Muscle layer of colon (tissue), 2 donors: ENCODE measurements at regions not wholly inside any gene's neighbourhood (a gene's known extent, or its start where the extent isn't known, plus 50 kb on each side); places are given as distances from the start of the nearest gene placed in this dataset.
"Not testable (repeated sequence)": the region's sequence is repeated elsewhere in the genome, so short reads cannot be mapped to it uniquely, and the experiment has no call there.

Source experiments
- H3K27ac ChIP-seq: one replicate; pipeline ENCODE4 v1.7.0; 2013; ENCODE audit warnings: low read depth, mild to moderate bottlenecking, low read length, moderate library complexity
- H3K27me3 ChIP-seq, 2 donors: one replicate each; pipeline ENCODE4 v1.7.0; 2013; ENCODE audit warnings: low read length in 2 of 2, mild to moderate bottlenecking in 2 of 2; ENCODE audit not compliant: insufficient read depth in 2 of 2, control insufficient read depth in 1 of 2
- H3K36me3 ChIP-seq: one replicate; pipeline ENCODE4 v1.7.0; 2013; ENCODE audit warnings: mild to moderate bottlenecking, low read length; ENCODE audit not compliant: insufficient read depth
- H3K4me1 ChIP-seq: one replicate; pipeline ENCODE4 v1.7.0; 2013; ENCODE audit warnings: mild to moderate bottlenecking, low read length; ENCODE audit not compliant: insufficient read depth
- H3K4me3 ChIP-seq, 2 donors: one replicate each; pipeline ENCODE4 v1.7.0; 2013; ENCODE audit warnings: low read length in 2 of 2, low read depth in 1 of 2, mild to moderate bottlenecking in 1 of 2, moderate library complexity in 1 of 2
- H3K9ac ChIP-seq: one replicate; pipeline ENCODE4 v1.7.0; 2013; ENCODE audit warnings: low read length
- H3K9me3 ChIP-seq: one replicate; pipeline ENCODE4 v1.7.0; 2013; ENCODE audit warnings: mild to moderate bottlenecking, low read length
- donor health status: abdominal sarcoma.
- donor health status: Adenocarcinoma of cecum.

DNA sequence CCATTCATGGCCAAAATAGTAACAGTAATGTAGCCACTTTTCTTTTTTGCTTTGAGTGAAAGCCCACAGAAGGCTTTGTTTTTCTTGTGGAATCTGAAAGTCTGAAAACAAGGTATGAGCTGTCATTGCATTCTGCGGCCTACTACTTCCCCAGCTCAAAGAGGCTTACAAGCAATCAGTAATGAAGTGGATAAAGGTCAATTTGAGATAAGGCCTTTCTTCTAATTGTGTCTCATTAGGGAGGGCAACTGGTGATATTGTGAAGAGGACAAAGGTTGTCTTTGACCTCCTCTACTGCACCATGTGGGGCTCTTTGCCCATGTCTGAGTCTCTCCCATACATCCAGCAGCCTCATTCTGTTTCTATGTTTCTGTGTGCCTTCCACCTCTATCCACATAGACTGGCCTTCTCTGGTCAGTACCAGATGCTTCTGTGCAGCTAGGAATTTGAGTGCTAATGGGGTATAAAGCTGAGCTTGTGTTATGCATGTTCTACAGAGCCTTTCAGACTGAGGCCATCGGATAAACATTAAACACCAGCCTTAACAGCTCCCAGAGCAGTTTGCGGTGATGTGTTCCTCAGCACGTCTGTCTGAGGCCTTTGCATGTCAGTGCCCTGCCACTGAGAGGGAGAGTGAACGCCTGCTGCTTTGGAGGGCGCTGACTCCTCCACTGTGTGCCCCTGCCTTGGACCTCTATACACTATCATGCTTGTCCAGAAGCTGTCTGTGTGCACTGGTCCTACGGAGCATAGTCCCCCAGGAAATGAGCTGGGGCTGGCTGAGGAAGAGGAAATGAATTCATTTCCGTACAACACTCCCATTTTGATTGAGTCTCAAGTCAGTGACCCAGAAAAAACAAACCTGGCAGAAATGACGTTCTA, 80.2 kb downstream of the SH2D1A start:
- Histone ChIP-seq H3K27ac (no peak overlapping the region), H3K4me1 (no peaks in the 10 kb centered on the region), H3K4me3 (no peak overlapping the region), H3K9ac (no peak overlapping the region), H3K9me3 (no peaks in the 10 kb centered on the region), H3K27me3 (no peaks in the 10 kb centered on the region), H3K36me3 (no peaks in the 10 kb centered on the region)

DNA sequence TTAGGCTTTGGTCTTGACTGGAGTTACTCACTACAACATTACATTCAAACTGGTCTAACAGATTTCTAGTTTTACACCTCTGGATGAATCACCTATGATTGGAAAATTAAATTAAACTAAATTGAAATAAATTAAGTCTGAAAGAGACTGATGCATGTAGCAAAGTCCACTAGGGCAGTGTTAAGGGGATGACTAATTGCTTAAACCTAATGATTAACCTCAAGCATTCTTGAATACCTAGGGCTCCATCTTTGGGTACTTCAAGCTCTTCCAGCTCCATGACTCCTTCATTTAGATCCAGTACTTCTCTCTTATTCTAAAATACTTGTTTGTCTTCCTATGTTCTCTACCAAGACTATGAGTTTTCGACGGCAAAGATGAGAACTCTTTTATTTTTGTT, 86.8 kb downstream of the SH2D1A start:
- no peak overlapping the region for H3K27ac ChIP-seq

DNA sequence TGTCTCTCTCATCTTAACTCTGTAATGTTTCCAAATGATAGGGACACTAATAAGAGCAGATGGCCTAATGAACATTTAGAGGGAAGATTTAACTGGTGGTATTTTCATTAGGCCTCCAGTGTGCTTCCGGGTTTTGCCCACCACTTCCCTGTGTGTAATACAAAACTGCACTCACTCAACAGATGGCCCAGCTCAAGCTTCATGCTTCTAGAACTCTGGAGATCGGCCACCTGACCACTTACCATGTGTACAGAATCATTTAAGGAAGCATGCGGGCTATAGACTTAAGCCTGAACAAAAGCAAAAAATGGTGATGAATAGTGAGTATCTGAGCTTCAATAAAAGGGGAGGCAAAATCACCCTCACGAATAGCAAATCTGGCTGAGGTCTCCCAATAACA, 89.3 kb downstream of the SH2D1A start:
- H3K36me3 ChIP-seq: no peaks in the 10 kb centered on the region
- no peaks in the 10 kb centered on the region for H3K27me3 ChIP-seq
- no peak overlapping the region for H3K9ac ChIP-seq
- H3K4me1 ChIP-seq: no peaks in the 10 kb centered on the region
- no peaks in the 10 kb centered on the region for H3K9me3 ChIP-seq
- no peak overlapping the region for H3K27ac ChIP-seq
- H3K4me3 ChIP-seq: no peak overlapping the region

More for the DNA sequence above, 86.8 kb downstream of the SH2D1A start:
- H3K9ac ChIP-seq: no peak overlapping the region
- H3K27me3 ChIP-seq: no peaks in the 10 kb centered on the region
- no peaks in the 10 kb centered on the region for H3K36me3 ChIP-seq
- no peaks in the 10 kb centered on the region for H3K4me1 ChIP-seq
- H3K4me3 ChIP-seq: no peak overlapping the region
- no peaks in the 10 kb centered on the region for H3K9me3 ChIP-seq

DNA sequence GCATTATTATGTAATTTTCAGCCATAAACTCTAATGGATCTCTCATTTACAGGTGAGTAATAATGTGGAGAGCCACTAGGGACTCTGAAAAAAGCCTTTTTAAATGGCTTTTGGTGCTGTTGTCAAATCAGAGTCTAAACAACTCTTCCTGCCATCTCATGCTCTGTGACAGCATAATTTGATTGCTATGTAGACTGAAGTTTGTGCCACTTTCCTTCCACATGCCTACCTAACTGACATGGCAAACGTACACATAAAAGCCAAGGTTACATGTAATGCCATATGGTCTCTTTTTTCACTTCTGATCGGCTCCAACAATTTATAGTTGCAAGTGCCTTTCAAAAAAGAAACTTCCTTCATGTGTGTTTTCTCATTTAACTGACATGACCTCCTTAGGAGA, 94.3 kb downstream of the SH2D1A start:
- no peaks in the 10 kb centered on the region for H3K9me3 ChIP-seq
- no peak overlapping the region for H3K27ac ChIP-seq
- no peaks in the 10 kb centered on the region for H3K27me3 ChIP-seq
- H3K4me3 ChIP-seq: no peak overlapping the region
- H3K4me1 ChIP-seq: no peaks in the 10 kb centered on the region
- H3K36me3 ChIP-seq: no peaks in the 10 kb centered on the region
- H3K9ac ChIP-seq: no peak overlapping the region

DNA sequence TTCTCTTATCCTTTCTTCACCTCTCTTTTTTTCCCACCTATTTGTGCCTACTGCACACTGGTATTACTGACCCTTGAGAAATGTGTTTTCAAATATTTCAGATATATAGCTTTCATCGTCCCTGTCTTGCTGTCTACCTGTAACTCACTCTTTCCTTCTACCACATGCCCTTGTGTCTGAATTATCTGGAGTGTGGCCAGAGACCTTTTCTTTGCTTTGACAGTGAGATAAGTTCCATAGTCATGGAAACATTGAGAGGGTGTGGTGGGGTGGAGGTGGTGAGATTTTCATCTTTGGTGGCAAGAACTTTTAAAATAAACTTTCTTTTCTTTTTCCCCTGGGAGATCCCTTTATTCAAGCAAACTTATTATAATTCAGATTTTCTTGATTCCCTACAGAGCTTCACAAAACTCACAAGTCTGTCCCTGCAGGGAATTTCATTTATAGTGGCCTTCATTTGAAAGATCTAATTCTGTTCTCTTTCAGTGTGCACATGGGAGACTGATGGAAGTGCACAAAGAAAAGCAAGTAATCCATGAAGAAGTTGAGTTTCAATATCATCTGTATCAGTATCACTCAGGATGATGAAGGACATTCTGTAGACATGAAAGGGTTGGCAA, 95.7 kb downstream of the SH2D1A start:
- Histone ChIP-seq H3K27ac (no peak overlapping the region), H3K36me3 (no peaks in the 10 kb centered on the region), H3K9me3 (no peaks in the 10 kb centered on the region), H3K4me1 (no peaks in the 10 kb centered on the region), H3K9ac (no peak overlapping the region), H3K27me3 (no peaks in the 10 kb centered on the region), H3K4me3 (no peak overlapping the region)

DNA sequence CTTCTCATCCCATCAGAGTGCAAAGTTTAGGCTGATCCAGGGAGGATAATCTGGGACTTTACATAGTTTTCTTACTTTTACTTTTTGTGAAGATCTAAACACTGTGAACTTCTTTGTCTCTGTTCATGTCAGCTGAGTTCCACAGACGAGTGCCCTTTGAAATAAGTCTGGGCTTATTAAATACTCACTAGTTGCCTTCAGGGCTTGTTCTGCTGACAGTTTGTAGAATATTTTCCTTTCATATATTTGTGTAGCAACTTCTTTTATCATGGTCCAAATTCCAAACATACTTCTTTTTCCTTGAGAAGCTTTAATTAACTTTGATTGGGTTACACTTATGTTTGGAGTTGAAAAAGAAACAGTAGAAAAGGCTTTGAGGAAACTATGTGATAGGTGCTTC, 109.6 kb downstream of the SH2D1A start:
- Histone ChIP-seq H3K36me3 (no peaks in the 10 kb centered on the region), H3K27me3 (no peaks in the 10 kb centered on the region), H3K9ac (no peak overlapping the region), H3K9me3 (no peaks in the 10 kb centered on the region), H3K27ac (no peak overlapping the region), H3K4me3 (no peak overlapping the region), H3K4me1 (no peaks in the 10 kb centered on the region)

DNA sequence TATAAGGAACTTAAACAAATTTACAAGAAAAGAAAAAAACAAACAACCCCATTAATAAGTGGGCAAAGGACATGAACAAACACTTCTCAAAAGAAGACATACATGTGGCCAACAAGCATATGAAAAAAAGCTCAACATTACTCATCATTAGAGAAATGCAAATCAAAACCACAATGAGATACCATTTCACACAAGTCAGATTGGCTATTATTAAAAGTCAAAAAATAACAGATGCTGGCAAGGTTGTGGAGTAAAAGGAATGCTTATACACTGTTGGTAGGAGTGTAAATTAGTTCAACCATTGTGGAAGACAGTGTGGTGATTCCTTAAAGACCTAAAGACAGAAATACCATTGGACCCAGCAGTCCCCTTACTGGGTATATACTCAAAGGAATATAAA, 113.5 kb downstream of the SH2D1A start:
- H3K36me3 ChIP-seq, H3K9ac ChIP-seq, H3K27ac ChIP-seq, H3K9me3 ChIP-seq, H3K4me3 ChIP-seq, H3K4me1 ChIP-seq, H3K27me3 ChIP-seq: not testable (repeated sequence)

DNA sequence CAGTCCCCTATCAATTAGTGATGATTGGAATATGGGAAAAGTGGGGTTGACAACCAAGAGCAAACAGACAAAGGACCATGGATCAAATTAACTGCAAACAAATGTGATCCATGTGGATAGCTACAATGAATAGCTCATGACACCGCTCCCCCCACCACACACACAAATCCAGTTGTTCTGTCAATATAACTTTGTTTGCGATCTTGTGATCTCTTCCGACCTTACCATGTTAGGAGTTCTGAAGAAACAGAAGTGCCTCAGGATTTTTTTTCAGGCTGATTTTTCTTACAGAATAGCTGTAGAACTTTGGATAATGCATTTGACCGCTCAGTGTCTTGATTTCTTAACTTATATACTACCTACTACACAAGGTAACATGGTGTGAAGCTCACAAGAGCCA, 116.6 kb downstream of the SH2D1A start:
- Histone ChIP-seq H3K27ac (no peak overlapping the region), H3K9ac (no peak overlapping the region)

DNA sequence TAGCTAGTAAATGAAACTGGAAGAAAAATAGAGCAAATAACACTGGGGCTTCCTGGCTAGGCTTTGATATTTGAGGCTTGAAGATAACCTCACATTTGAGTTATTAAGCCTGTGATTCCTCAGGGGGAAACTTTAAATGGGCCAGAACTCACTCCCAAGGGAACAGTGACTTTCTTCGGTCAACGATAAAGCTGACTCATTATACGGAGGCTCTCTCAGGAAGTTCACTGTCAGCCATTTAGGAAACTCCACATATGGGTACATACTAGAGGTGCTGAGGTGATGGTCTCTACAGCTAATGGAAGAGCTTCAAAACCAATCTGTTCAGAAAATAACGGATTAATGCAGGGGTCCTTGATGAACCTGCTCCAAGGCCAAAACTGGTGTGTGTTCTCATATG, 120.8 kb downstream of the SH2D1A start:
- no peak overlapping the region for H3K27ac ChIP-seq
- no peak overlapping the region for H3K9ac ChIP-seq
- no peak overlapping the region for H3K4me3 ChIP-seq
- no peaks in the 10 kb centered on the region for H3K36me3 ChIP-seq
- no peaks in the 10 kb centered on the region for H3K27me3 ChIP-seq
- H3K4me1 ChIP-seq: no peaks in the 10 kb centered on the region
- no peaks in the 10 kb centered on the region for H3K9me3 ChIP-seq

More for the DNA sequence above, 116.6 kb downstream of the SH2D1A start:
- no peak overlapping the region for H3K4me3 ChIP-seq
- H3K4me1 ChIP-seq: no peaks in the 10 kb centered on the region
- H3K27me3 ChIP-seq: no peaks in the 10 kb centered on the region
- no peaks in the 10 kb centered on the region for H3K36me3 ChIP-seq
- H3K9me3 ChIP-seq: no peaks in the 10 kb centered on the region

DNA sequence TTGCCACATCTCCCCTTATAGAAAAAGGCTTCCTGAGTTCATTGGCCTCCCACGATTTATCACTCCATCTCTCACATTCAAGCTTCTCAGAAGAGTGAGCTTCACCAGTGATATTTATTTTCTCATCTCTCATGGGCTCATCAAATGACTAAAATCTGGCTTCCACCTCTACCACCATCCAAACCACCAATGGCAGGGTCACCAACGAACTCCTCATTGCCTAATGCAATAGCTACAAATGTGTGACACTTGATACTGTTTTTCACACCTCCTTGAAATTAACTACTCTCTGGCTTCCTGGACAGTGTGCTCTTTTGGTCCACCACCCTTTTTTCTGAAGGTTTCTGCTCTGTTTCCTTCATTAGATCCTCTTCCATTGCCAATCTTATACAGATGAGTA, 129.0 kb downstream of the SH2D1A start:
- Histone ChIP-seq H3K9ac (no peak overlapping the region), H3K4me3 (no peak overlapping the region), H3K27me3 (no peaks in the 10 kb centered on the region), H3K4me1 (no peaks in the 10 kb centered on the region), H3K36me3 (no peaks in the 10 kb centered on the region), H3K27ac (no peak overlapping the region), H3K9me3 (no peaks in the 10 kb centered on the region)

DNA sequence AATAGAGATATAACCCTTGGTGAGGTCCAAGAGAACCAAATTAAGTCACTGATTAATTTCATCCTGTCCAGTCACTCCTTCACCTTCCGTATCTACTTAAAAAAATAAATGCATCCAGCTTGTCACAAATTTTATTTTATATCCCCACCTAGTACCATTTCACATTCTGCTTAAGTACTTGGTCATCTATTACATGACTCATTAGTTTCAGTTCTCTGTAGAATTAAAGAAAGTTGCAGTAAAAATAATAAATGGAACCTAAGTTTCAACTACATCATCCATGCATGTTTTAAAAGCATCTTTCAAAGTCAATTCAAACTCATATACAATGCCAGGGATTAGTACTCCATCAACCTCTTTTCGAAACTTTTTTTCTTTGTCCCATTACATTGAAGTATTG, 130.2 kb downstream of the SH2D1A start:
- H3K27me3 ChIP-seq: no peaks in the 10 kb centered on the region
- H3K9me3 ChIP-seq: no peaks in the 10 kb centered on the region
- H3K9ac ChIP-seq: no peak overlapping the region
- no peak overlapping the region for H3K4me3 ChIP-seq
- H3K36me3 ChIP-seq: no peaks in the 10 kb centered on the region
- no peak overlapping the region for H3K27ac ChIP-seq
- no peaks in the 10 kb centered on the region for H3K4me1 ChIP-seq

DNA sequence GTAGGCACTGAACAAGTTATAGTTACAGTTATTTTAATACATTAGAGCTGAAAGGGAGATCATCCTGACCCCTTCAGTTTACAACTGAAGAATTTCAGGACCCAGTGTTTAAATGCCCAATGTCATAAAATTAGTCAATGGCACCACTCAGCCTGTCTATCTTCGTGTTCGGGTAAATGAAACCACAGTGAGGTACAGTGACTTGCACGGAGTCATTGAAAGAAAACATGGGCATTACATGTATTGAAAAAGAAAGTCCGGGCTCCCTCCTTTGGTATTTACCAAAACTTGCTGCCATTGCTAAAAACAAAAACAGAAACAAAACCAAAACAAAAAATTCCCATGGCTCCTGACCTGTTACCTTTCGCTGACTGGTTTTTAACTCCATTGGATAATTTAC, 131.7 kb downstream of the SH2D1A start:
- Histone ChIP-seq H3K36me3 (no peaks in the 10 kb centered on the region), H3K9ac (no peak overlapping the region), H3K27me3 (no peaks in the 10 kb centered on the region), H3K27ac (no peak overlapping the region), H3K4me3 (no peak overlapping the region), H3K9me3 (no peaks in the 10 kb centered on the region), H3K4me1 (no peaks in the 10 kb centered on the region)
